GM12878 (cell line): ENCODE measurements at regions not wholly inside any gene's neighbourhood (a gene's known extent, or its start where the extent isn't known, plus 50 kb on each side); places are given as distances from the start of the nearest gene placed in this dataset.

Experiments
- ATAC-seq: fragments of 200-7000 bp; cut with Tn5 transposase; 3 replicates; pipeline ENCODE4 v1.9.1; 2020; ENCODE audit warnings: mild to moderate bottlenecking, moderate library complexity
- BruUV-seq: library from RNA; stranded (reverse); fragments of 400-500 nt; replicated peaks from 2 replicates; lab custom pipeline; 2021; lab: Mats Ljungman, UMichigan
- CTCF ChIA-PET: fragments of 300-600 bp; sonication (Branson Sonifier 250); formaldehyde crosslinking; extraction: SDS; loops from one replicate; lab custom pipeline; 2021; ENCODE audit warnings: inconsistent platforms; lab: Yijun Ruan, JAX
- POLR2A ChIA-PET: fragments of 350-600 bp; formaldehyde crosslinking; extraction: SDS; loops from one replicate; lab custom pipeline; 2021; ENCODE audit warnings: inconsistent platforms; lab: Charles Lee
- RAD21 ChIA-PET: fragments of 300-600 bp; sonication (Branson Sonifier 250); formaldehyde crosslinking; loops from one replicate; lab custom pipeline; 2023; ENCODE audit warnings: antibody characterized with exemption; ENCODE audit not compliant: unreplicated experiment; lab: Charles Lee
- SMC1A ChIA-PET: fragments of 300-600 bp; sonication (Branson Sonifier 250); formaldehyde crosslinking; loops from one replicate; lab custom pipeline; 2023; ENCODE audit not compliant: unreplicated experiment, uncharacterized antibody; lab: Charles Lee
- DNase-seq: peaks from one replicate; pipeline ENCODE4 v3.0.0-alpha.2; 2011; ENCODE audit warnings: low read depth, low spot score
- FAIRE-seq: peaks from 3 replicates; lab custom pipeline; 2011; peaks lifted over from hg19 to GRCh38; lab: Jason Lieb, UNC
- H2AFZ ChIP-seq: 2 replicates; pipeline ENCODE4 v1.6.0; 2011; ENCODE audit warnings: low read depth, low read length, control low read depth; ENCODE audit not compliant: control insufficient read depth
- H3K27ac ChIP-seq: 2 replicates; pipeline ENCODE4 v1.5.1; 2011; ENCODE audit warnings: control low read depth; ENCODE audit not compliant: control insufficient read depth, insufficient read depth
- H3K27me3 ChIP-seq, 2 experiments: replicated peaks in 1 of 2; 2 replicates each; pipeline versions ENCODE4 v1.6.0 to v1.6.1; 2011; ENCODE audit warnings: low read length in 1 of 2; ENCODE audit not compliant: control insufficient read depth in 2 of 2, insufficient read depth in 2 of 2
- H3K36me3 ChIP-seq, 2 experiments: 2 replicates each; pipeline ENCODE4 v1.5.1; 2011; ENCODE audit warnings: low read length in 1 of 2; ENCODE audit not compliant: control insufficient read depth in 2 of 2, insufficient read depth in 2 of 2
- H3K4me1 ChIP-seq: 2 replicates; pipeline ENCODE4 v1.6.1; 2011; ENCODE audit warnings: mild to moderate bottlenecking, low read length, moderate library complexity, mixed read lengths; ENCODE audit not compliant: control insufficient read depth, insufficient read depth
- H3K4me2 ChIP-seq: 2 replicates; pipeline ENCODE4 v1.6.0; 2011; ENCODE audit warnings: control low read depth; ENCODE audit not compliant: control insufficient read depth, insufficient read depth
- H3K4me3 ChIP-seq: fragments of 200-600 bp; sonication (generic); 2 replicates; pipeline ENCODE4 v1.5.1; 2016
- H3K79me2 ChIP-seq: 2 replicates; pipeline ENCODE4 v1.6.0; 2011; ENCODE audit warnings: low read length; ENCODE audit not compliant: control insufficient read depth, insufficient read depth
- H3K9ac ChIP-seq: 2 replicates; pipeline ENCODE4 v1.8.0; 2011; ENCODE audit warnings: low read length, control low read depth, mixed read lengths; ENCODE audit not compliant: control insufficient read depth, insufficient read depth
- H3K9me3 ChIP-seq: replicated peaks from 3 replicates; pipeline ENCODE4 v1.5.1; 2011; ENCODE audit warnings: mild to moderate bottlenecking, low read length; ENCODE audit not compliant: control insufficient read depth, insufficient read depth
- H4K20me1 ChIP-seq: 2 replicates; pipeline ENCODE4 v1.6.0; 2011; ENCODE audit not compliant: control insufficient read depth, insufficient read depth
- CBX5 ChIP-seq: sonication (generic); IDR thresholded peaks from 2 replicates; pipeline ENCODE4 v1.6.1; 2016; ENCODE audit warnings: low read depth, moderate library complexity, mild to moderate bottlenecking, inconsistent platforms
- GATAD2B ChIP-seq: fragments of 450-650 bp; conservative IDR thresholded peaks from 2 replicates; pipeline ENCODE4 v1.6.1; 2017; ENCODE audit warnings: low read depth, mild to moderate bottlenecking, moderate library complexity
- HCFC1 ChIP-seq: fragments of 150-350 bp; IDR thresholded peaks from 2 replicates; pipeline ENCODE4 v1.6.1; 2014; ENCODE audit warnings: low read length
- KLF5 ChIP-seq: fragments of 450-650 bp; IDR thresholded peaks from 2 replicates; pipeline ENCODE4 v1.6.1; 2014; ENCODE audit warnings: mild to moderate bottlenecking; ENCODE audit not compliant: partially characterized antibody
- MTA3 ChIP-seq: IDR thresholded peaks from 2 replicates; pipeline ENCODE4 v1.6.1; 2012; ENCODE audit warnings: low read length, inconsistent platforms, borderline replicate concordance
- MYC ChIP-seq: IDR thresholded peaks from 2 replicates; pipeline ENCODE4 v1.6.1; 2011; ENCODE audit warnings: mild to moderate bottlenecking, low read length, moderate library complexity, inconsistent platforms; ENCODE audit not compliant: insufficient read depth, insufficient replicate concordance, insufficient read length, severe bottlenecking
- NRF1 ChIP-seq: conservative IDR thresholded peaks from 2 replicates; pipeline ENCODE4 v1.6.1; 2011; ENCODE audit warnings: mild to moderate bottlenecking, low read depth, low read length, improper control_type of control experiment
- PBX3 ChIP-seq: IDR thresholded peaks from 2 replicates; pipeline ENCODE4 v1.6.1; 2011; ENCODE audit warnings: mild to moderate bottlenecking, low read depth, low read length, moderate library complexity; ENCODE audit not compliant: insufficient replicate concordance
- SIX5 ChIP-seq: IDR thresholded peaks from 2 replicates; pipeline ENCODE4 v1.6.1; 2011; ENCODE audit warnings: mild to moderate bottlenecking, low read depth, low read length, moderate library complexity; ENCODE audit not compliant: severe bottlenecking
- SKIL ChIP-seq: fragments of 450-650 bp; IDR thresholded peaks from 2 replicates; pipeline ENCODE4 v1.6.1; 2017; ENCODE audit warnings: mild to moderate bottlenecking, low read depth, inconsistent platforms; ENCODE audit not compliant: poor library complexity, severe bottlenecking
- SMAD1 ChIP-seq: fragments of 450-650 bp; IDR thresholded peaks from 2 replicates; pipeline ENCODE4 v1.6.1; 2018; ENCODE audit warnings: mild to moderate bottlenecking, low read depth; ENCODE audit not compliant: partially characterized antibody
- SUPT20H ChIP-seq: IDR thresholded peaks from 2 replicates; pipeline ENCODE4 v1.6.1; 2011; ENCODE audit warnings: low read depth, mild to moderate bottlenecking, low read length, moderate library complexity, borderline replicate concordance; ENCODE audit not compliant: control insufficient read depth
- TAF1 ChIP-seq: IDR thresholded peaks from 2 replicates; pipeline ENCODE4 v1.6.1; 2011; ENCODE audit warnings: mild to moderate bottlenecking, low read depth, low read length, borderline replicate concordance
- TBL1XR1 ChIP-seq: IDR thresholded peaks from 2 replicates; pipeline ENCODE4 v1.6.1; 2012; ENCODE audit warnings: low read depth, low read length, improper control_type of control experiment
- TCF12 ChIP-seq: IDR thresholded peaks from 2 replicates; pipeline ENCODE4 v1.6.1; 2011; ENCODE audit warnings: low read depth, mild to moderate bottlenecking, low read length
- ZBTB4 ChIP-seq: fragments of 450-650 bp; formaldehyde crosslinking; IDR thresholded peaks from 2 replicates; pipeline ENCODE4 v1.4.0; 2022; ENCODE audit warnings: mild to moderate bottlenecking, moderate library complexity
- ZZZ3 ChIP-seq: IDR thresholded peaks from 2 replicates; pipeline ENCODE4 v1.6.1; 2011; ENCODE audit warnings: low read depth; ENCODE audit not compliant: control insufficient read depth, insufficient read length
- WGBS: methylation state at CpG from one replicate; pipeline ENCODE4 v1.1.6; 2016; ENCODE audit warnings: low lambda C conversion rate; ENCODE audit not compliant: insufficient replicate concordance, insufficient coverage; ENCODE audit errors: missing lambda C conversion rate; 5-methylcytosine and 5-hydroxymethylcytosine counted together
- in situ Hi-C: fragments of 300-500 bp; cut with MboI; formaldehyde crosslinking; loops from 9 replicates; pipeline ENCODE4 v1.14.3; 2018; ENCODE audit warnings: mixed read lengths
- intact Hi-C: fragments of 100-400 bp; cut with micrococcal nuclease; formaldehyde crosslinking; loops from one replicate; pipeline ENCODE4 v1.14.2; 2022; ENCODE audit not compliant: unreplicated experiment

GRCh38 chr5:4013106-4013898 is 417.7 kb downstream of the IRX1 start:
- ChIA-PET SMC1A (no interaction called here), CTCF (interaction anchor here (0.7 kb wide), 1 partner anchor 76 kb away, joined by 3 read pairs; no protein-coding TSS in a partner anchor), RAD21 (no interaction called here), POLR2A (no interaction called here)
- TF ChIP-seq MYC (no peak), TBL1XR1 (no peak), PBX3 (no peak), MTA3 (no peak), GATAD2B (no peak), HCFC1 (no peak), CBX5 (no peak), TCF12 (no peak), ZZZ3 (no peak), NRF1 (no peak), KLF5 (no peak), SUPT20H (no peak), SMAD1 (no peak), SKIL (no peak), ZBTB4 (CRISPR knock-in tag) (no peak), TAF1 (no peak), SIX5 (no peak)
- FAIRE-seq (no peak), DNase-seq (no peak), ATAC-seq (no peak)
- Histone ChIP-seq H3K27me3 (no peaks in the 10 kb centered on the region), H3K79me2 (no peaks in the 10 kb centered on the region), H2AFZ (no peak overlapping the region), H3K36me3 (no peaks in the 10 kb centered on the region), H4K20me1 (no peaks in the 10 kb centered on the region), H3K9ac (no peak overlapping the region), H3K27ac (no peak overlapping the region), H3K9me3 (no peaks in the 10 kb centered on the region; the same call in 2 of the 3 replicates), H3K4me1 (no peaks in the 10 kb centered on the region), H3K4me2 (no peak overlapping the region), H3K4me3 (no peak overlapping the region)
- intact Hi-C loops = no loop called here
- WGBS = 42% methylated on average over 20 of the region's 20 CpGs
- BruUV-seq = no TSS peak
- in situ Hi-C loops = no loop called here
